Brain microvascular endothelial cell (primary cell): ENCODE measurements at regions not wholly inside any gene's neighbourhood (a gene's known extent, or its start where the extent isn't known, plus 50 kb on each side); places are given as distances from the start of the nearest gene placed in this dataset.
"Not testable (repeated sequence)": the region's sequence is repeated elsewhere in the genome, so short reads cannot be mapped to it uniquely, and the experiment has no call there.

ENCODE experiments used
- DNase-seq: peaks from one replicate; pipeline ENCODE4 v3.0.0-alpha.2; 2020
- H3K27ac ChIP-seq: fragments of 250-450 bp; sonication (Bioruptor Pico); 2 replicates; pipeline ENCODE4 v1.5.1; 2020; ENCODE audit warnings: mild to moderate bottlenecking, moderate library complexity
- H3K27me3 ChIP-seq: fragments of 250-450 bp; sonication (Bioruptor Pico); replicated peaks from 2 replicates; pipeline ENCODE4 v1.5.1; 2020; ENCODE audit warnings: mild to moderate bottlenecking
- H3K36me3 ChIP-seq: fragments of 250-450 bp; sonication (Bioruptor Pico); replicated peaks from 2 replicates; pipeline ENCODE4 v1.5.1; 2020; ENCODE audit warnings: mild to moderate bottlenecking
- H3K4me3 ChIP-seq: 2 replicates; pipeline ENCODE4 v1.5.1; 2011; ENCODE audit warnings: low read depth, mild to moderate bottlenecking, control low read depth, low read length, moderate library complexity
- CTCF ChIP-seq: IDR thresholded peaks from 2 replicates; pipeline ENCODE4 v1.5.1; 2011; ENCODE audit warnings: low read depth, mild to moderate bottlenecking, moderate library complexity, low read length, control low read depth, inconsistent platforms; ENCODE audit errors: missing control alignments
- in situ Hi-C: cut with HindIII; loops from 2 replicates; pipeline ENCODE4 v1.10.0; 2017; ENCODE audit warnings: low sequenced_read_pairs, low pct_ligation_motif_present

DNA sequence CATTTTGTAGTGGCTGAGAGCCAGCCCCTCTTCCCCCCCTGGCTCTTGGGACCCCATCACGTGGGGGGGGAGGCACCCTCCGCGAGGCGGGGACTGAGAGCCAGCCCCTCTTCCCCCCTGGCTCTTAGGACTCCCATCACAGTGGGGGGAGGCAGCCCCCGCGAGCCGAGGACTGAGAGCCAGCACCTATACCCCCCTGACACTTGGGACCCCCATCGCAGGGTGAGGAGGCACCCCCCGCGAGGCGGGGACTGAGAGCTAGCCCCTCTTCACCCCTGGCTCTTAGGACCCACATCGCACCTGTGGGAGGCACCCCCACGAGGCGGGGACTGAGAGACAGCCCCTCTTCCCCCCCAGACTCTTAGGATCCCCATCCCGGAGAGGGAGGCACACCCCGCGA is 2426.5 kb upstream of the PCDH20 start:
- in situ Hi-C loops, result no loop called here
- TF ChIP-seq CTCF, result no peak
- Histone ChIP-seq H3K4me3 (no peak overlapping the region), H3K27ac (no peak overlapping the region), H3K27me3 (no peaks in the 10 kb centered on the region), H3K36me3 (no peaks in the 10 kb centered on the region)
- no peak for DNase-seq

DNA sequence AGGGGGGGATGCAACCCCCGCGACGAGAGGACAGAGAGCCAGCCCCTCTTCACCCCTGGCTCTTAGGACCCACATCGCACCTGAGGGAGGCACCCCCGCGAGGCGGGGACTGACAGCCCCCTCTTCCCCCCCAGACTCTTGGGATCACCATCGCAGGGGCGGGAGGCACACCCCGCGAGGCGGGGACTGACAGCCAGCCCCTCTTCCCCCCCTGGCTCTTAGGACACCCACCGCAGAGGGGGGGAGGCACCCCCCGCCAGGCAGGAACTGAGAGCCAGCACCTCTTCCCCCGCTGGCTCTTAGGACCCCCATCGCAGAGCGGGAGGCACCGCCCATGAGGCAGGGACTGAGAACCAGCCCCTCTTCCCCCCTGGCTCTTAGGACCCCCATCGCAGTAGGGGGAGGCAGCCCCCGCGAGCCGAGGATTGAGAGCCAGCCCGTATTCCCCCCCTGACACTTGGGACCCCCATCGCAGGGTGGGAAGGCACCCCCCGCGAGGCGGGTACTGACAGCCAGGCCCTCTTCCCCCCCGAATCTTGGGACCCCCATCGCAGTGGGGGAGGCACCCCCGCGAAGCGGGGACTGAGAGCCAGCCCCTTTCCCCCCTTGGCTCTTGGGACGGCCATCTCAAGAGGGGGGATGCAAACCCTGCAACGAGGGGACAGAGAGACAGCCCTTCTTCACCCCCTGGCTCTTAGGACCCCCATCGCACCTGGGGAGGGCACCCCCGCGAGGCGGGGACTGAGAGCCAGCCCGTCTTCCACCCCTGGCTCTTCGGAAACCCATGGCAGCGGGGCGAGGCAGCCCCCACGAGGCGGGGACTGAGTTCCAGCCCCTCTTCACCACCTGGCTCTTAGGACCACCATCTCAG is 2425.1 kb upstream of the PCDH20 start:
- in situ Hi-C loops, result no loop called here
- no peak for DNase-seq
- Histone ChIP-seq H3K27me3 (no peaks in the 10 kb centered on the region), H3K4me3 (no peak overlapping the region), H3K27ac (no peak overlapping the region), H3K36me3 (no peaks in the 10 kb centered on the region)
- TF ChIP-seq CTCF, result no peak

GRCh38 chr13:63838366-63839110 is 2422.9 kb upstream of the PCDH20 start:
- Histone ChIP-seq H3K36me3 (no peaks in the 10 kb centered on the region), H3K4me3 (no peak overlapping the region), H3K27ac (no peak overlapping the region), H3K27me3 (no peaks in the 10 kb centered on the region)
- DNase-seq, result no peak
- no peak for TF ChIP-seq CTCF
- in situ Hi-C loops, result no loop called here

GRCh38 chr13:63837701-63838100 is 2422.1 kb upstream of the PCDH20 start:
- H3K36me3 ChIP-seq, H3K27me3 ChIP-seq, H3K27ac ChIP-seq, in situ Hi-C loops, DNase-seq, H3K4me3 ChIP-seq: not testable (repeated sequence)

DNA sequence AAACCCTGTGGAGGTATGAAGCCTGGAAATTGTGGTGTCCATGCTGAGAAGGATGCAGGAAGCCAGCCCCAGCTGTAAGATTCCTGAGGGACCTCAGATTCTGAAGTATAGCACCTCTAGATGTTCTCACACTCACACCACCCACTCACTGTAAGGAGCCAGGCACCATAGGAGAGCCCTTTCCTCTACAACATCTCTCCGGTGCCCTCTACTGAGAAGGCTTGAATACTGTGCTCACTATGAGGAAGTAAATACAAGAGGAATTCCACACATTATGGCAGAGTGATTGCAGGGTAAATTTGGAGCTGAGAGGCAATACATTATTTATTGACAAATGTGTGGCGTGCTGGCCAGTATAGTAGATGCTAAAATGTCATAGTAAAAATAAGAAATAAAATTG is 2414.0 kb upstream of the PCDH20 start:
- H3K27ac ChIP-seq, H3K27me3 ChIP-seq, DNase-seq, H3K36me3 ChIP-seq, H3K4me3 ChIP-seq, in situ Hi-C loops: not testable (repeated sequence)

DNA sequence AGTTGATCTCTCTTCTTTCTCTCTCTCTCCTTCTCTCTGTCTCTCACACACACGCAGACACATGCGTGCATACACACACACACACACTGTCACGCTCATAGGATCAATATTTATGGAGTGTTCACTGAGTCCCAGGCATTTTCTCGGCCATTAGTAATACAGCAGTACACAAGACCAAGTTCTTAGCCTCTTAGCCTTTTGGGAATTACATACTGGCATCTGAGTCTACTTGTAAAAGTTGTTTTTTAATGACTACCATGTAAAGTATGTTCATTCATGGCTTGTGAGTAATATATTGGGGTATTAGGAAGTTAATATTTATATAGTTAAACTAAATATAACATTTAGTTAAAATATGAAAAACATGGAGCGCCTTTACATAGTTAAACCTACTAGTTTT is 2406.1 kb upstream of the PCDH20 start:
- H3K27ac ChIP-seq, H3K27me3 ChIP-seq, H3K36me3 ChIP-seq, in situ Hi-C loops, H3K4me3 ChIP-seq: not testable (repeated sequence)
- peak; percentile 3 for DNase-seq

GRCh38 chr13:63811428-63812004 is 2395.9 kb upstream of the PCDH20 start:
- DNase-seq, H3K27me3 ChIP-seq, H3K4me3 ChIP-seq, H3K27ac ChIP-seq, in situ Hi-C loops, H3K36me3 ChIP-seq: not testable (repeated sequence)

GRCh38 chr13:63791134-63791533 is 2375.5 kb upstream of the PCDH20 start:
- H3K36me3 ChIP-seq, H3K27ac ChIP-seq, in situ Hi-C loops, H3K27me3 ChIP-seq, H3K4me3 ChIP-seq, DNase-seq: not testable (repeated sequence)
